GM18517 (cell line): ENCODE measurements at regions not wholly inside any gene's neighbourhood (a gene's known extent, or its start where the extent isn't known, plus 50 kb on each side); places are given as distances from the start of the nearest gene placed in this dataset.

Experiments
- ATAC-seq: cut with Tn5 transposase; IDR thresholded peaks from one replicate; pipeline ENCODE4 v1.9.1; 2021; ENCODE audit warnings: mild to moderate bottlenecking, moderate library complexity; ENCODE audit not compliant: unreplicated experiment

GRCh38 chr2:15874321-15874720 is 66.0 kb upstream of the MYCN start:
- ATAC-seq = no peak

GRCh38 chr2:15874854-15875804 is 65.2 kb upstream of the MYCN start:
- no peak for ATAC-seq

GRCh38 chr2:15875969-15876705 is 64.2 kb upstream of the MYCN start:
- no peak for ATAC-seq

- ATAC-seq = no peak
These were observed 59.9 kb upstream of the MYCN start for GRCh38 chr2:15880226-15881119.

GRCh38 chr2:15881120-15881433 is 59.3 kb upstream of the MYCN start:
- no peak for ATAC-seq

- no peak for ATAC-seq
These were observed 58.7 kb upstream of the MYCN start for GRCh38 chr2:15881676-15882075.

GRCh38 chr2:15882761-15883497 is 57.4 kb upstream of the MYCN start:
- no peak for ATAC-seq

- ATAC-seq = no peak
These were observed 56.7 kb upstream of the MYCN start for GRCh38 chr2:15883684-15884083.

GRCh38 chr2:15884790-15885189 is 55.6 kb upstream of the MYCN start:
- ATAC-seq = no peak

- no peak for ATAC-seq
These were observed 54.1 kb upstream of the MYCN start for GRCh38 chr2:15886231-15886630.

GRCh38 chr2:15889442-15890123 is 50.8 kb upstream of the MYCN start:
- no peak for ATAC-seq

- no peak for ATAC-seq
These were observed 50.1 kb upstream of the MYCN start for GRCh38 chr2:15890124-15890754.
